ENCODE measurements at regions not wholly inside any gene's neighbourhood (a gene's known extent, or its start where the extent isn't known, plus 50 kb on each side); places are given as distances from the start of the nearest gene placed in this dataset.

- Histone ChIP-seq H3K27ac (no peak overlapping the region), H3K4me3 (no peak overlapping the region), H3K4me1 (ENCODE audit: low read depth) (peaks cover 10% of the 10 kb centered on the region), H3K27me3 (no peaks in the 10 kb centered on the region), H3K36me3 (no peaks in the 10 kb centered on the region), H3K9me3 (ENCODE audit: low read depth) (no peaks in the 10 kb centered on the region)
- no peak for TF ChIP-seq CTCF (IDR thresholded peaks at IDR 0.05; ENCODE audit: low read depth, low read length)
- DNase-seq (ENCODE audit: low read depth in 1 of 2, low spot score in 1 of 2), result no peak
These were observed 78.5 kb upstream of the BLTP1 start for GRCh38 chr4:122073615-122074014.

- DNase-seq (ENCODE audit: low read depth in 1 of 2, low spot score in 1 of 2), result no peak
- TF ChIP-seq CTCF (IDR thresholded peaks at IDR 0.05; ENCODE audit: low read depth, low read length), result no peak
- H3K9me3 ChIP-seq (ENCODE audit: low read depth), result no peaks in the 10 kb centered on the region
These were observed 86.2 kb upstream of the BLTP1 start for GRCh38 chr4:122065915-122066314.

GRCh38 chr4:122065149-122065548, 87.0 kb upstream of the BLTP1 start:
- Histone ChIP-seq H3K4me1 (ENCODE audit: low read depth) (peaks cover under 1% of the 10 kb centered on the region), H3K9me3 (ENCODE audit: low read depth) (no peaks in the 10 kb centered on the region), H3K4me3 (no peak overlapping the region), H3K36me3 (no peaks in the 10 kb centered on the region), H3K27me3 (no peaks in the 10 kb centered on the region), H3K27ac (no peak overlapping the region)
- DNase-seq (ENCODE audit: low read depth in 1 of 2, low spot score in 1 of 2), result no peak
- no peak for TF ChIP-seq CTCF (IDR thresholded peaks at IDR 0.05; ENCODE audit: low read depth, low read length)

More at GRCh38 chr4:122065915-122066314, 86.2 kb upstream of the BLTP1 start:
- Histone ChIP-seq H3K27me3 (no peaks in the 10 kb centered on the region), H3K4me1 (ENCODE audit: low read depth) (peaks cover 8% of the 10 kb centered on the region), H3K27ac (no peak overlapping the region), H3K4me3 (no peak overlapping the region), H3K36me3 (no peaks in the 10 kb centered on the region)

- TF ChIP-seq CTCF (IDR thresholded peaks at IDR 0.05; ENCODE audit: low read depth, low read length), result no peak
- H3K36me3 ChIP-seq, result no peaks in the 10 kb centered on the region
- H3K27ac ChIP-seq, result peak overlapping the region; percentile 93
- peaks cover 52% of the 10 kb centered on the region for H3K4me1 ChIP-seq (ENCODE audit: low read depth)
- DNase-seq (ENCODE audit: low read depth in 1 of 2, low spot score in 1 of 2), result peak in 1 of 2 donors; percentile 54
- H3K4me3 ChIP-seq, result peak overlapping the region; percentile 5
- no peaks in the 10 kb centered on the region for H3K27me3 ChIP-seq
- H3K9me3 ChIP-seq (ENCODE audit: low read depth), result no peaks in the 10 kb centered on the region
These were observed 98.9 kb upstream of the BLTP1 start for GRCh38 chr4:122053186-122053585.

GRCh38 chr4:122052677-122053076, 99.5 kb upstream of the BLTP1 start:
- Histone ChIP-seq H3K27ac (peak overlapping the region; percentile 93), H3K9me3 (ENCODE audit: low read depth) (no peaks in the 10 kb centered on the region), H3K4me1 (ENCODE audit: low read depth) (peaks cover 55% of the 10 kb centered on the region), H3K36me3 (no peaks in the 10 kb centered on the region), H3K27me3 (no peaks in the 10 kb centered on the region), H3K4me3 (peak overlapping the region; percentile 5)
- DNase-seq (ENCODE audit: low read depth in 1 of 2, low spot score in 1 of 2), result peak in 1 of 2 donors; percentile 86
- no peak for TF ChIP-seq CTCF (IDR thresholded peaks at IDR 0.05; ENCODE audit: low read depth, low read length)

GRCh38 chr4:122050841-122051240, 99.0 kb upstream of the TRPC3 start:
- no peaks in the 10 kb centered on the region for H3K9me3 ChIP-seq (ENCODE audit: low read depth)
- no peak for TF ChIP-seq CTCF (IDR thresholded peaks at IDR 0.05; ENCODE audit: low read depth, low read length)
- H3K4me1 ChIP-seq (ENCODE audit: low read depth), result peaks cover 57% of the 10 kb centered on the region
- no peak for DNase-seq (ENCODE audit: low read depth in 1 of 2, low spot score in 1 of 2)
- H3K27ac ChIP-seq, result no peak overlapping the region
- no peaks in the 10 kb centered on the region for H3K27me3 ChIP-seq
- no peaks in the 10 kb centered on the region for H3K36me3 ChIP-seq
- H3K4me3 ChIP-seq, result no peak overlapping the region

Measured in cardiac muscle cell (in vitro differentiated cells and primary cell).